ENCODE measurements at regions not wholly inside any gene's neighbourhood (a gene's known extent, or its start where the extent isn't known, plus 50 kb on each side); places are given as distances from the start of the nearest gene placed in this dataset.

DNA sequence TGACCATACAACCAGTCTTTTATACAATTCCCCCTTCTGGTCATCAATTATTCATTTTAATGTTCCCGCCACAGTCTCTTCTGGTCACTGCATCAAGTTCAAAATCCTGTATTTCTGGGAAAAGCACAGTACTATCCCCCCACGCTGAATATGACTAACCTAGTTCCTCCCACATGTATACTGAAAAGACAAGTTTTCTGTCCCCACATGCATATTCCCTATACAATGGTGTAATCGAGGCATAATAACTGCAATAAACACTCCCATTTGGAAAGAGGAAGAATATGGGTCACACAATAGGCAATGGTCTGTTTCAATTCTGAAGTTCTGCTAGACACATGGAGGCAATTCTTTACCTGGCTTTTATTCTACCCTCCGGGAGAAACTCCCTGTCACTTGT lies 344.9 kb downstream of the EFNA5 start:
- Mint-ChIP-seq H3K9me3 (no peaks in the 10 kb centered on the region), H3K27ac (no peak overlapping the region), H3K4me1 (peaks cover 0 to 6% of the 10 kb centered on the region in 2 donors), H3K4me3 (no peak overlapping the region), H3K36me3 (no peaks in the 10 kb centered on the region), H3K27me3 (ENCODE audit: low read depth in 3 of 3) (peaks cover 0 to 4% (median 0%) of the 10 kb centered on the region in 3 donors)
- no peak for DNase-seq

DNA sequence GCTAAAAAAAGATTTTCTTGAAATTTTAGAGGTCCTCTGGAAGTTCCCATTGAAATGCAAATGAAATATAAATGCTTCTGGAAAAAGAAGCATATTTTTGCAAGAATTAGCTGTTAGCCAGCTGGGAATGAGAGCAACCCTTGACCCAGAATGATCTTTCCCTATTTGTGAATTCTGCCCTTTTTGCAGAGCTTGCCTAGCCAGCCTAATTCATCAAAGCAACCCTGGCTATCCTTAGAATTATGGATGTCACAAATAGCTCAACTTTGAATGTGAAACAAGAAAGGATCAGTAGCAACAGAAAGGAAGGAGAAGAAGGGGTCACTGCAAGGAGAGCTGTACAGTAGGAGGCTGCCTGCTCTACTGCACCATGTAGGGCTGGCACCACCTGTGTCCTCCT lies 345.9 kb downstream of the EFNA5 start:
- Mint-ChIP-seq H3K9me3 (no peaks in the 10 kb centered on the region), H3K27ac (no peak overlapping the region), H3K27me3 (ENCODE audit: low read depth in 3 of 3) (peaks cover 0 to 2% (median 0%) of the 10 kb centered on the region in 3 donors), H3K4me1 (peaks cover 0 to 6% of the 10 kb centered on the region in 2 donors), H3K36me3 (no peaks in the 10 kb centered on the region), H3K4me3 (no peak overlapping the region)
- DNase-seq = no peak

DNA sequence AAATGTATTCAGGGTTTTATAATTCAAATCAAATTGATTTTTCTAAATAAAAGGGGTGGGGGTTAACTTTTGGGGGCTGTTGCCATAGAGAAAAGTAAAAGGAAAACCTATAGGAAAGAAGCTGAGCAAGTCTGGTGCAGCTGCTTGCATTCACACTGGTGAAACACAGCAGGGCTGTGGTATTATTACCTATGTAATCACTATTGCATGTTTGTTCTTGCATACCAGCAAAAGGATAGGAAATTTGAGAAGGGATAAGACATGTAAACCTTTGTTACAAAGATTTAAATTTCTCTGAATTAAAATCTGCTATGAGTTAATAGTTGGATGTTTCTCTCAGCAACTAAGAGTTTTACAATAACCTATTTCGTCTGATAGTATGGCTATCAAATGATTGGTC lies 346.7 kb downstream of the EFNA5 start:
- H3K4me3 Mint-ChIP-seq = no peak overlapping the region
- H3K27me3 Mint-ChIP-seq (ENCODE audit: low read depth in 3 of 3) = peaks cover 0 to under 1% (median 0%) of the 10 kb centered on the region in 3 donors
- DNase-seq = no peak
- H3K4me1 Mint-ChIP-seq = peaks cover 0 to 6% of the 10 kb centered on the region in 2 donors
- H3K27ac Mint-ChIP-seq = no peak overlapping the region
- no peaks in the 10 kb centered on the region for H3K36me3 Mint-ChIP-seq
- H3K9me3 Mint-ChIP-seq = no peaks in the 10 kb centered on the region

GRCh38 chr5:107323536-107323935 lies 347.2 kb downstream of the EFNA5 start:
- peaks cover 0 to 6% of the 10 kb centered on the region in 2 donors for H3K4me1 Mint-ChIP-seq
- no peaks in the 10 kb centered on the region for H3K36me3 Mint-ChIP-seq
- DNase-seq = no peak
- H3K27ac Mint-ChIP-seq = no peak overlapping the region
- H3K27me3 Mint-ChIP-seq (ENCODE audit: low read depth in 3 of 3) = no peaks in the 10 kb centered on the region
- H3K4me3 Mint-ChIP-seq = no peak overlapping the region
- H3K9me3 Mint-ChIP-seq = no peaks in the 10 kb centered on the region

DNA sequence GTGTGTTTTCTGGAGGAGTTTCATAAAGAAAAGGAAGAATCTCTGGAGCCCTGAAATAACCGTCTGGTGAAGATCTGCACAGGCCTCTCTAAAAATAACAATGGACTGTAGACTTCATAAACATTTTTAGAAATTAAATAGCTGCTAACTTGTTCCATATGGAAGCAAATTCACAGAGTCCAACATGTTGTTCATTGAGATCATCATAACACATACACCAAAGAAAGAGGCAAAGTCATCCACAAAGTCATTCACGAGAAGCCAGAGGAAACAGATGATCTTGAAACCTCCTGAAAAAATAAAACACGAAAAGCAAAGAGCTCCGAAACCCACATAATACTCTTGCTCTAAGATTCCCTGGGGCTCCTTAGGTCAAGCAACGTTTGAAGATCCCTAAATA lies 347.8 kb downstream of the EFNA5 start:
- no peaks in the 10 kb centered on the region for H3K9me3 Mint-ChIP-seq

DNA sequence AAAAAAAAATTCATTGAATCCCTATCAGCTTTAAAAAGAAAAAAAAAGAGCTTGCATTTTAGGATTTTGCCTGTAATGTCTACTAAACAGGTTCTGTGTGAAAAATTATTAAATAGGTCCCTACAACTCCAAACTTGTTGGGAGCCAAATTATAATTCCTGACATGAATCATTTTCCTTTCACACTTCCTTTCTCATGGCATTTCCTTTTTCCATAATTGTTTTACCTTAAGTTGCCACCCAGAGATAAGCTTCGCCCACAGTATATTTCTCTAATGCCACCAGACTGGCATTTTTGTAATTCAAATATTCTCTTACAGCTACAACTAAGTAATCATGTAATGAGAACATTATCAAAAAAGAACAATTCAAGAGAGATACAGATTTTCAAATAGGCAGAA lies 348.8 kb downstream of the EFNA5 start:
- peaks cover 0 to 3% (median 0%) of the 10 kb centered on the region in 3 donors for H3K27me3 Mint-ChIP-seq (ENCODE audit: low read depth in 3 of 3)
- no peak for DNase-seq
- H3K9me3 Mint-ChIP-seq = no peaks in the 10 kb centered on the region
- peaks cover 0 to 6% of the 10 kb centered on the region in 2 donors for H3K4me1 Mint-ChIP-seq
- H3K4me3 Mint-ChIP-seq = no peak overlapping the region
- no peaks in the 10 kb centered on the region for H3K36me3 Mint-ChIP-seq
- no peak overlapping the region for H3K27ac Mint-ChIP-seq

More for the DNA sequence above, 347.8 kb downstream of the EFNA5 start:
- no peaks in the 10 kb centered on the region for H3K36me3 Mint-ChIP-seq
- H3K27me3 Mint-ChIP-seq (ENCODE audit: low read depth in 3 of 3) = peaks cover 0 to under 1% (median 0%) of the 10 kb centered on the region in 3 donors
- H3K4me3 Mint-ChIP-seq = no peak overlapping the region
- H3K27ac Mint-ChIP-seq = no peak overlapping the region
- peaks cover 0 to 6% of the 10 kb centered on the region in 2 donors for H3K4me1 Mint-ChIP-seq
- DNase-seq = no peak

GRCh38 chr5:107320846-107321245 lies 349.9 kb downstream of the EFNA5 start:
- no peaks in the 10 kb centered on the region for H3K9me3 Mint-ChIP-seq
- no peak overlapping the region for H3K4me3 Mint-ChIP-seq
- peaks cover 0 to 6% of the 10 kb centered on the region in 2 donors for H3K4me1 Mint-ChIP-seq
- no peak for DNase-seq
- H3K36me3 Mint-ChIP-seq = no peaks in the 10 kb centered on the region
- peaks cover 0 to 3% (median 0%) of the 10 kb centered on the region in 3 donors for H3K27me3 Mint-ChIP-seq (ENCODE audit: low read depth in 3 of 3)
- H3K27ac Mint-ChIP-seq = no peak overlapping the region

DNA sequence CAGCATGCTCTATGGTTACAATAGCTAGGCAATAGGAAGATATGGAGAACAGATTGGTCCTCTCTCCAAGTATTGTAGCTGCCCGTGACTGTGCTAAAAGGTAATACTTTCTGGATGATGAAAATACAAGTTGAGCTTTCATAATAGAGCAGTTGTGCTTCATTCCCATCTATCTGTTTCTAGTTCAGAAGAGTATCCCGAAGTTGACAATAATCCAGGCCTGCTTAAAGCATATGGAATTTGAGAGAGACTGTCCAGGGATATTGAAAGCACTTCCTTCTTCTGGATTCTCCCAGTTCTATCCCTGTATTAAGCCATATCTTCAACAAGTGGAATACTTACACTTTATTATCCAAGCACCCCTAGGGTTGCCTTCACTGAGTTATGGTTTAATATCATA lies 350.4 kb downstream of the EFNA5 start:
- DNase-seq = no peak
- no peaks in the 10 kb centered on the region for H3K9me3 Mint-ChIP-seq
- H3K36me3 Mint-ChIP-seq = no peaks in the 10 kb centered on the region
- H3K4me3 Mint-ChIP-seq = no peak overlapping the region
- peaks cover 0 to 3% (median 0%) of the 10 kb centered on the region in 3 donors for H3K27me3 Mint-ChIP-seq (ENCODE audit: low read depth in 3 of 3)
- H3K4me1 Mint-ChIP-seq = peaks cover 0 to 6% of the 10 kb centered on the region in 2 donors
- H3K27ac Mint-ChIP-seq = no peak overlapping the region

- H3K36me3 Mint-ChIP-seq = no peaks in the 10 kb centered on the region
- H3K4me3 Mint-ChIP-seq = no peak overlapping the region
- peaks cover 0 to 3% (median 0%) of the 10 kb centered on the region in 3 donors for H3K27me3 Mint-ChIP-seq (ENCODE audit: low read depth in 3 of 3)
- H3K4me1 Mint-ChIP-seq = peaks cover 0 to 6% of the 10 kb centered on the region in 2 donors
- H3K9me3 Mint-ChIP-seq = no peaks in the 10 kb centered on the region
- no peak overlapping the region for H3K27ac Mint-ChIP-seq
- DNase-seq = no peak
These were observed 350.8 kb downstream of the EFNA5 start for GRCh38 chr5:107319901-107320300.

GRCh38 chr5:107314330-107314729 lies 356.4 kb downstream of the EFNA5 start:
- Mint-ChIP-seq H3K27ac (no peak overlapping the region), H3K4me1 (no peaks in the 10 kb centered on the region), H3K4me3 (no peak overlapping the region), H3K27me3 (ENCODE audit: low read depth in 3 of 3) (peaks cover 0 to 3% (median 0%) of the 10 kb centered on the region in 3 donors), H3K9me3 (no peaks in the 10 kb centered on the region), H3K36me3 (peaks cover 0 to 4% (median 0%) of the 10 kb centered on the region in 3 donors)
- no peak for DNase-seq

GRCh38 chr5:107313921-107314320 lies 356.8 kb downstream of the EFNA5 start:
- no peaks in the 10 kb centered on the region for H3K4me1 Mint-ChIP-seq
- peaks cover 0 to 3% (median 0%) of the 10 kb centered on the region in 3 donors for H3K27me3 Mint-ChIP-seq (ENCODE audit: low read depth in 3 of 3)
- H3K27ac Mint-ChIP-seq = no peak overlapping the region
- no peak overlapping the region for H3K4me3 Mint-ChIP-seq
- H3K36me3 Mint-ChIP-seq = peaks cover 0 to 4% (median 0%) of the 10 kb centered on the region in 3 donors
- no peak for DNase-seq
- H3K9me3 Mint-ChIP-seq = no peaks in the 10 kb centered on the region

DNA sequence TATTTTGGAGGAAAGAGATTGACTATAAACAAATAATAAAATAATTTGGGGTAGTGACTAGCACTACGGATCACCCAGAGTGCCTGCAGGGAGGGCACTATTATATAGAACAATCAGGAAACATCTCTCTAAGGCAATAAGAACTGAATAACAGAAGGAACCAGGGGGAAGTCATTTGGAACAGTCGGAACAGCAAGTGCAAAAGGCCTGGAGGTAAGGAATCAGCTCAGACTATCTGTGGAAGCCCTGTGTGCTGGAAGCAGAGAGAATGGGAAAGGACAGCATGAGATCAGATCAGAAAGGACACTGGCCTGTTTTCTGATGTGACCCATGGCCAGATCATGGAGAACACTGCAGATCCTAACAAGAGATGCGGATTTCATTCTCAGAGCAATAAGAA lies 357.6 kb downstream of the EFNA5 start:
- no peak for DNase-seq
- H3K4me3 Mint-ChIP-seq = no peak overlapping the region
- no peaks in the 10 kb centered on the region for H3K9me3 Mint-ChIP-seq
- H3K27ac Mint-ChIP-seq = no peak overlapping the region
- peaks cover 0 to 3% (median 0%) of the 10 kb centered on the region in 3 donors for H3K27me3 Mint-ChIP-seq (ENCODE audit: low read depth in 3 of 3)
- peaks cover 0 to 4% (median 0%) of the 10 kb centered on the region in 3 donors for H3K36me3 Mint-ChIP-seq
- no peaks in the 10 kb centered on the region for H3K4me1 Mint-ChIP-seq

DNA sequence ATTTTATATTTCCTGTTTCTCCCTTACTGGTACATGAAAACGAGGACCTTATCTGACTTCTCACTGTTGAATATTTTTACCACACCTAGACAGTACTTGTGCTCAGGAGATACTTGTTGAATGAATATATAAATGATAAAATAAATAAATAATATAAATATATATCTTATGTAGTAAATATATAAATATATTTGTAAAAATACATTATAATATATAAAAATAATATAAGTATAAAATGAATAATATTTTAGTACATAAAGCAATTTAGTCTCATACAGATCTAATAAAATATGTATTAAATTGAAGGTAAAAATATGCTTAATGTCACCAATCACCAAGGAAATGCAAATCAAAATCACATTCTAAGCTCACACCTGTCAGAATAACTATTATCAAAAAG lies 360.6 kb downstream of the EFNA5 start:
- no peak overlapping the region for H3K4me3 Mint-ChIP-seq
- no peaks in the 10 kb centered on the region for H3K27me3 Mint-ChIP-seq (ENCODE audit: low read depth in 3 of 3)
- no peak for DNase-seq
- H3K36me3 Mint-ChIP-seq = peaks cover 0 to 4% (median 0%) of the 10 kb centered on the region in 3 donors
- H3K27ac Mint-ChIP-seq = no peak overlapping the region
- no peaks in the 10 kb centered on the region for H3K9me3 Mint-ChIP-seq
- H3K4me1 Mint-ChIP-seq = no peaks in the 10 kb centered on the region

- H3K27me3 Mint-ChIP-seq (ENCODE audit: low read depth in 3 of 3) = peaks cover 0 to 4% (median 0%) of the 10 kb centered on the region in 3 donors
- DNase-seq = no peak
- H3K9me3 Mint-ChIP-seq = no peaks in the 10 kb centered on the region
- H3K36me3 Mint-ChIP-seq = no peaks in the 10 kb centered on the region
- H3K4me1 Mint-ChIP-seq = no peaks in the 10 kb centered on the region
- no peak overlapping the region for H3K4me3 Mint-ChIP-seq
- no peak overlapping the region for H3K27ac Mint-ChIP-seq
These were observed 364.1 kb downstream of the EFNA5 start for GRCh38 chr5:107306594-107306993.

DNA sequence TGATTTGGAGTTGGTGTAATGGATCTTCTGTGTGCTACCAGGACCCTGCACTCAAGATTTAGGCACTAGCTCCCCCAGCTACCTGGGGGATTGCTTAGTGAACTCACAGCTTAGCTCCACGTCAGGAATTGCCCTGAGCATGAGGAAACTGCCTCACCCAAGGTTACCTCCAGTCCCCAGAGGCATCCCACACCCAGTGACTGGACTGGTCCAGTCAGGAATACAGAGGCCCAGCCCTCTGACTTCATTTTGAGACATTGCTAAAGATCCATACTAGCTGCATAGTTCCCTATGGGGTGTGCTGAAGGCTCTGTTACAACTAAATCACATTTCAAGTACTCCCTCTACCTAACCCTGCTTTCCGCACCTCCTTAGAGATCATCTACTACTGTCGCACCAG lies 364.7 kb downstream of the EFNA5 start:
- H3K4me1 Mint-ChIP-seq = no peaks in the 10 kb centered on the region
- no peaks in the 10 kb centered on the region for H3K9me3 Mint-ChIP-seq
- no peaks in the 10 kb centered on the region for H3K36me3 Mint-ChIP-seq
- DNase-seq = no peak
- H3K27ac Mint-ChIP-seq = no peak overlapping the region
- H3K27me3 Mint-ChIP-seq (ENCODE audit: low read depth in 3 of 3) = peaks cover 0 to 4% (median 0%) of the 10 kb centered on the region in 3 donors
- H3K4me3 Mint-ChIP-seq = no peak overlapping the region
